Fibroblast of pulmonary artery (primary cell): ENCODE measurements at regions not wholly inside any gene's neighbourhood (a gene's known extent, or its start where the extent isn't known, plus 50 kb on each side); places are given as distances from the start of the nearest gene placed in this dataset.

Source experiments
- DNase-seq: peaks from one replicate; pipeline ENCODE4 v3.0.0-alpha.2; 2010; ENCODE audit warnings: low read depth
- H3K4me3 ChIP-seq: replicated peaks from 2 replicates; pipeline ENCODE4 v1.5.1; 2011; ENCODE audit warnings: low read depth, mild to moderate bottlenecking, control low read depth, low read length, moderate library complexity
- CTCF ChIP-seq: IDR thresholded peaks from 2 replicates; pipeline ENCODE4 v1.5.1; 2011; ENCODE audit warnings: mild to moderate bottlenecking, control low read depth, low read length, inconsistent platforms; ENCODE audit errors: missing control alignments

- DNase-seq = no peak
- no peak for TF ChIP-seq CTCF
- no peak overlapping the region for H3K4me3 ChIP-seq
Observed at GRCh38 chr10:4213441-4213840, 428.4 kb upstream of the KLF6 start.

- H3K4me3 ChIP-seq = no peak overlapping the region
- TF ChIP-seq CTCF = no peak
- no peak for DNase-seq
Observed at GRCh38 chr10:4212111-4212630, 427.2 kb upstream of the KLF6 start.

- H3K4me3 ChIP-seq = no peak overlapping the region
- TF ChIP-seq CTCF = no peak
- no peak for DNase-seq
Observed at GRCh38 chr10:4208499-4208898, 423.5 kb upstream of the KLF6 start.

DNA sequence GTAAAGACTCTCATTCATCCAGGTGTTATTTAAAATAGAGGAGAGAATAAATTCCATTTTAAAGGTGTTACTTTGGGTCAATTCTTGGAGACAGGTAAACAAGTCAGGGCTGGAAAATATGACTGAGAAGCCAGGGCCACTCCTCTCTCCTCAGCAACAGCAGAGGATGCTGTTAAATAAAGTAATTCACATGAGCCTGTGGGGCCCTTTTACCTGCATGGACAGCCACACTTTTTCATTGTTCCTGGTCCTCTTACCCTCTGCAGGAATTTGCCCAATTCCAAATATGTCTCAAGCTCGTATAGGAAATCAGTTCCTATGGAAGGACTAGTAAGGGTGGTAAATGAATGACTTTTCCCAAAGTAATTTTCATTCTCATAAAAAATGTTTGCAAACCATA is 420.1 kb upstream of the KLF6 start:
- TF ChIP-seq CTCF = no peak
- DNase-seq = no peak
- H3K4me3 ChIP-seq = no peak overlapping the region

DNA sequence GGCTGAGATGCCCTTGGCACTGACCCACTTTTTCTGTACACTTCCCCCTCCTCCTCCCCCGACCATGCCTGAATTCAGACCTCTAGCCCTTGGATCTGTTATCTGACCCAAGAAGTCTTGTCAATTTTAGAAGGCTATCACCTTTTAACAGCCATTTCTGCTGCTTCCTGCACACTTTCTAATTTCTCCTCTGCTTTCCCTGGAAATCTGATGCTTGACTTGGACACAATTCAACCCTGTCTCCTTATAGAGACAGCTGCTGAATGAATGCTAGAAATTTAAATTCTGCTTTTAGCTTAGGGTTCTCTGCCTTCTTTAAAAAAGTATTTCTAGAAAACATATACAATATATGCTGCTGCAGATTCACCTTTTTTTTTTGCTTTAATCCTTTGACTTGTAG is 417.9 kb upstream of the KLF6 start:
- H3K4me3 ChIP-seq = no peak overlapping the region
- no peak for DNase-seq
- no peak for TF ChIP-seq CTCF

DNA sequence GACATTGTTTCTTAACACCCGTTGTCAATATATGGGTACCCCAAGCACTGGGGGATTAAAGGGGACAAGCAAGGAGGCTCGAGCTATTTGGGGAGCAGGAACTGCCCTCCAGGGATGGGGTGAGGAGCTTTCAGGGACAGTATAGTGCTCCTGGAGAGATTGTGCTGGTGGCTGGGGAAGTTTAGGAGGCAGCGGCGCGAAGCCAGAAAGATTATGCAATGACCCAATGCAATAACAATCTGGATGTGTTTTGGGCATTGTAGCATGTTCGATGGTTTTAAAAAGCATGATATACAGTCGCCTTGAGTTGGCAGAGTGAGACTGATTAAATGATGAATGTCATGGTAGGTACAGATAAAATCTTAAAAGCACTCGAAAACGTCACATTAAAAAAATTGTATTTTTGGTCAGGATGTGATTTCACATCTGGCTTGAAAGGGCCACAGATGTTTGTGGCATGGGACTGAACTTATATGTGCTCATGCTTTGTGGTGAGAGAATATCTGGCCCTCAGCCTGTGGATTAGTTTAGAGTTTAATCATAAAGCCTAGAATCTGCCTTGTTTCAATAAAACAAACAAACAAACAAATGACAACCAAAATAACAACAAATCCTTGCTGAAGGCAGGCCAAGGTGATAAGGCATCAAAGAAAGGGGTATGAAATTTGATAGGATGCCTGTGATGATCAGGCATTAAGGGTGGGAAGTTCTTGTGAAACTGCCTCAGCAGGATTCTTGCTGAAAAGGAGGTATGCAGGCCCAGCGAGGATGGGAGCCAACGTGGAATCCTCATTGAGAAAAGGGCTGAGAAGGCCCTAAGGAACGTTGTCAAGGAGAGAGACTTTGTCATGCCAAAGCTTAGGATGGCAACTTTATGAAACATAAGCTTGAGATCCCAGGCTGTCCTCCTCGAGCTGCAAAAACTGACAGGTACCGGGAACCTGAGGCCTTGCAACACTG is 417.1 kb upstream of the KLF6 start:
- H3K4me3 ChIP-seq = no peak overlapping the region
- DNase-seq = no peak
- TF ChIP-seq CTCF = no peak
